ENCODE measurements at regions not wholly inside any gene's neighbourhood (a gene's known extent, or its start where the extent isn't known, plus 50 kb on each side); places are given as distances from the start of the nearest gene placed in this dataset.

- no peak for TF ChIP-seq CTCF (IDR thresholded peaks at IDR 0.05; ENCODE audit: extremely low read depth, low read depth, low read length)
- H3K4me2 ChIP-seq (ENCODE audit: insufficient read depth, low read length) = peak overlapping the region; percentile 14
- peaks cover 57% of the 10 kb centered on the region for H3K4me1 ChIP-seq (ENCODE audit: insufficient read depth, low read length)
- peaks cover 11% of the 10 kb centered on the region for H3K36me3 ChIP-seq (ENCODE audit: insufficient read depth, low read length)
- H4K20me1 ChIP-seq (ENCODE audit: insufficient read depth, low read length) = no peaks in the 10 kb centered on the region
- DNase-seq (ENCODE audit: insufficient read length, low spot score, missing footprints) = peak; percentile 95
- H3K27ac ChIP-seq (ENCODE audit: low read depth, low read length) = peak overlapping the region; percentile 77
- H2AFZ ChIP-seq (ENCODE audit: low read length) = no peak overlapping the region
- H3K9me3 ChIP-seq (ENCODE audit: low read depth, low read length) = no peaks in the 10 kb centered on the region
- no peak overlapping the region for H3K4me3 ChIP-seq (ENCODE audit: insufficient read depth, low read length)
- no peaks in the 10 kb centered on the region for H3K27me3 ChIP-seq (ENCODE audit: insufficient read depth, low read length)
- peaks cover 45% of the 10 kb centered on the region for H3K79me2 ChIP-seq (ENCODE audit: insufficient read depth, low read length)
Observed at GRCh38 chr2:120929829-120930228, 194.2 kb downstream of the GLI2 start.

GRCh38 chr2:120930236-120930635 is 194.6 kb downstream of the GLI2 start:
- Histone ChIP-seq H3K79me2 (ENCODE audit: insufficient read depth, low read length) (peaks cover 41% of the 10 kb centered on the region), H3K4me3 (ENCODE audit: insufficient read depth, low read length) (peak overlapping the region; percentile 35), H4K20me1 (ENCODE audit: insufficient read depth, low read length) (peaks cover 3% of the 10 kb centered on the region), H2AFZ (ENCODE audit: low read length) (no peak overlapping the region), H3K4me1 (ENCODE audit: insufficient read depth, low read length) (peaks cover 60% of the 10 kb centered on the region), H3K9me3 (ENCODE audit: low read depth, low read length) (no peaks in the 10 kb centered on the region), H3K27me3 (ENCODE audit: insufficient read depth, low read length) (no peaks in the 10 kb centered on the region), H3K27ac (ENCODE audit: low read depth, low read length) (peak overlapping the region; percentile 77), H3K4me2 (ENCODE audit: insufficient read depth, low read length) (peak overlapping the region; percentile 44), H3K36me3 (ENCODE audit: insufficient read depth, low read length) (peaks cover 11% of the 10 kb centered on the region)
- DNase-seq (ENCODE audit: insufficient read length, low spot score, missing footprints) = peak; percentile 96
- TF ChIP-seq CTCF (IDR thresholded peaks at IDR 0.05; ENCODE audit: extremely low read depth, low read depth, low read length) = no peak

GRCh38 chr2:120930864-120931263 is 195.2 kb downstream of the GLI2 start:
- H3K4me1 ChIP-seq (ENCODE audit: insufficient read depth, low read length) = peaks cover 67% of the 10 kb centered on the region
- H3K27me3 ChIP-seq (ENCODE audit: insufficient read depth, low read length) = no peaks in the 10 kb centered on the region
- no peak overlapping the region for H2AFZ ChIP-seq (ENCODE audit: low read length)
- H3K4me2 ChIP-seq (ENCODE audit: insufficient read depth, low read length) = no peak overlapping the region
- no peak for DNase-seq (ENCODE audit: insufficient read length, low spot score, missing footprints)
- peak overlapping the region; percentile 77 for H3K27ac ChIP-seq (ENCODE audit: low read depth, low read length)
- H3K9me3 ChIP-seq (ENCODE audit: low read depth, low read length) = no peaks in the 10 kb centered on the region
- peaks cover 11% of the 10 kb centered on the region for H3K36me3 ChIP-seq (ENCODE audit: insufficient read depth, low read length)
- no peak for TF ChIP-seq CTCF (IDR thresholded peaks at IDR 0.05; ENCODE audit: extremely low read depth, low read depth, low read length)
- peaks cover 5% of the 10 kb centered on the region for H4K20me1 ChIP-seq (ENCODE audit: insufficient read depth, low read length)
- peak overlapping the region; percentile 35 for H3K4me3 ChIP-seq (ENCODE audit: insufficient read depth, low read length)
- peaks cover 37% of the 10 kb centered on the region for H3K79me2 ChIP-seq (ENCODE audit: insufficient read depth, low read length)

- H3K27ac ChIP-seq (ENCODE audit: low read depth, low read length) = peak overlapping the region; percentile 77
- peaks cover 77% of the 10 kb centered on the region for H3K4me1 ChIP-seq (ENCODE audit: insufficient read depth, low read length)
Observed at GRCh38 chr2:120932472-120932871, 196.8 kb downstream of the GLI2 start.

More at GRCh38 chr2:120932472-120932871, 196.8 kb downstream of the GLI2 start:
- Histone ChIP-seq H3K36me3 (ENCODE audit: insufficient read depth, low read length) (peaks cover 11% of the 10 kb centered on the region), H3K4me2 (ENCODE audit: insufficient read depth, low read length) (no peak overlapping the region), H3K4me3 (ENCODE audit: insufficient read depth, low read length) (no peak overlapping the region), H3K79me2 (ENCODE audit: insufficient read depth, low read length) (peaks cover 39% of the 10 kb centered on the region), H3K9me3 (ENCODE audit: low read depth, low read length) (no peaks in the 10 kb centered on the region), H3K27me3 (ENCODE audit: insufficient read depth, low read length) (no peaks in the 10 kb centered on the region), H2AFZ (ENCODE audit: low read length) (no peak overlapping the region), H4K20me1 (ENCODE audit: insufficient read depth, low read length) (peaks cover 5% of the 10 kb centered on the region)
- DNase-seq (ENCODE audit: insufficient read length, low spot score, missing footprints) = peak; percentile 74
- no peak for TF ChIP-seq CTCF (IDR thresholded peaks at IDR 0.05; ENCODE audit: extremely low read depth, low read depth, low read length)

Data from osteoblast (primary cell).